ENCODE measurements at regions not wholly inside any gene's neighbourhood (a gene's known extent, or its start where the extent isn't known, plus 50 kb on each side); places are given as distances from the start of the nearest gene placed in this dataset.
"Not testable (repeated sequence)": the region's sequence is repeated elsewhere in the genome, so short reads cannot be mapped to it uniquely, and the experiment has no call there.

DNA sequence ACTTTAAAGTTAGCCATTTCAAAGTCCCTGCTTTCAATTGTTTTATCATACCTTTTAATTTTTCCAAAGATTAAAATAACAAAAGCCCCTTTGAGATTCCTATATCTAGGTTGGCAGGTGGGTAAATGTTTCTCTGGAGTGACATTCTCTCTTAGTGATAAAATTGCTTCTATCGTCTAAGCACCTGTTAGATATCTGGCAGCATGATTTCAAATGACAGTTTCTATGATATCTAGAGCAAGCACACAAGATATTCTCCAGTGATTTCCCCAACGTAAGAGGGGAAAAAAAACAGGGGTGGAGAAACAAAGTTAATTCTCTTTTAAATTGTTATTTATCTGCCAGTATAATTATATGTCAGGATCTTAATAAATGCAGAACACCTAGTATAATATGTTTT lies 610.2 kb downstream of the DSC3 start:
- DNase-seq: no peak

GRCh38 chr18:30419399-30419798 lies 623.1 kb downstream of the DSC3 start:
- not testable (repeated sequence) for DNase-seq

GRCh38 chr18:30415903-30416302 lies 626.6 kb downstream of the DSC3 start:
- no peak for DNase-seq

GRCh38 chr18:30409120-30409519 lies 633.4 kb downstream of the DSC3 start:
- no peak for DNase-seq

DNA sequence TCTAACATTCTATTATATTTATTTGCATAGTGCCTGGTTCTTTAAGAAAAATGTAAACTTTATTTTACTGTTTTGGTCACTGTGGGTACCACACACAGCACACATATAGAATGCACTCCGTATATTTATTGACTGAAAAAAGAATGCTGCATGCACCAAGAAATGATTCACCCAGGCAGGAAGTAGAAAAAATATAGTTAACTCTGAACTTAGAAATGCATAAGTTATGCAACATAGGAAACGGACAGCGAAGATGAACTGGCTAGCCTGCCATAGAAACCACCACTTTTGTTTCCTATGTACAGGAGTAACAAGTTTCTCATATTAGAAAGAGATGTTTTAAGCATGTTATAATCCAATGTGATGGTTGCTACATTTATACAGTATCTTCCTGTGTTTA lies 635.8 kb downstream of the DSC3 start:
- DNase-seq: no peak

- no peak for DNase-seq
Observed at GRCh38 chr18:30405038-30405437, 637.5 kb downstream of the DSC3 start.

DNA sequence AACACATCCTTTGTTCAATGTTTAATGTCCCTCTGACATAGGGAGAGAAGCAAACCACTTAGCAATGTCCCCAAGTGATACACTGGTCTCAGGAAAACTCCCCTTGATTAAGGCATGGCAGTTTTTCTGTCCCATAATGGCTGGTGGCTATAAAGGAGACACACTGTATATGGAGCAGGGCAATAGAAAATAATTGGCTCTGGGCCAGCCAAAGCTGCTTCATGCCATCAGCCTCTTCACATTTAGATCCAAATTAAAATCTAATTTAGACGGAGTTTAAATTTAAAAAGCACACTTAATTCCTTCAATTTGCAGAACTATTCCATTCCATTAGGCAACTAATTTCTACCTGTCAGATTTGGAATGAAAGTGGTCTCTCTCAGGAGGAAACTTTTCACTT lies 638.1 kb downstream of the DSC3 start:
- DNase-seq: no peak

- DNase-seq: no peak
Observed at GRCh38 chr18:30403278-30403677, 639.3 kb downstream of the DSC3 start.

- DNase-seq: no peak
Observed at GRCh38 chr18:30387401-30387800, 655.1 kb downstream of the DSC3 start.

DNA sequence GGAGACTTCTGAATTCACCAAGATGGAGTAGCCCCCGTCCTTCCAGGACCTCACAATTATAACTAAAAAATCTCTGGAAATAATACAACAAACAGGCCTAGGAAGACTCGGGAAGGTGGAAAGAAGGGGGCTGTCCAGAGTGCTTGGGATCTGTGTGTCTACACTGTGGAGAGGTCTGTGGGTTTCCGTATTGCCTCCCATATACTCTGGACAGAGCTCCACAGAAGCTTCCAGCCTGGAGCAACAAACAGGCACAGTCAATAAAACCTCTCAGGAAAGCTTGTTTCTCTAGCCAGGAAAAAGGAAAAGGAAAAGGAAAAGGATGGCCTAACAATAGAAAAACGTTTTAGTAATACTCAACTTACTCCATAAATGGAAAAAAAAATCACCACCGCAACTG lies 655.9 kb downstream of the DSC3 start:
- no peak for DNase-seq

GRCh38 chr18:30385684-30386083 lies 656.9 kb downstream of the DSC3 start:
- DNase-seq: no peak

- no peak for DNase-seq
Observed at GRCh38 chr18:30381826-30382225, 660.7 kb downstream of the DSC3 start.

- no peak for DNase-seq
Observed at GRCh38 chr18:30378097-30378496, 664.4 kb downstream of the DSC3 start.

DNA sequence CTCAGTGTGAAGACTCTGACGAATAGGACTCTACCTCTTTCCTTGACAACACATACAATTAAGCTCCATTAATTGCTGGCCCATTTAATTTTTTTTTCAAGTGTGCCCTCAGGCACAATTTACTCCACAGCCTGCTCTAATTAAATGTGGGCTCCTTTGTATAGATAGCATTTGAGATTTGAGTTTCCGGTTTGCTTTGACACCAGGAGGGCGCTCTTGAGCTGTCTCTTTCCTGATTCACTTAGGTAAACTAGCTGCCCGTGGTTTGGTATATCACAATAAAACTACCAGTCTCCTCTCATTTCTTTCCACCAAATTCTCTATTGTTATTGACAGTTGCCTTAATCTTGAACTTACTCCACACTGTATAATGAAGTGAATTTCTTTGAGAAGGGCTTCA lies 666.0 kb downstream of the DSC3 start:
- no peak for DNase-seq

GRCh38 chr18:30361864-30362540 lies 680.5 kb downstream of the DSC3 start:
- no peak for DNase-seq

DNA sequence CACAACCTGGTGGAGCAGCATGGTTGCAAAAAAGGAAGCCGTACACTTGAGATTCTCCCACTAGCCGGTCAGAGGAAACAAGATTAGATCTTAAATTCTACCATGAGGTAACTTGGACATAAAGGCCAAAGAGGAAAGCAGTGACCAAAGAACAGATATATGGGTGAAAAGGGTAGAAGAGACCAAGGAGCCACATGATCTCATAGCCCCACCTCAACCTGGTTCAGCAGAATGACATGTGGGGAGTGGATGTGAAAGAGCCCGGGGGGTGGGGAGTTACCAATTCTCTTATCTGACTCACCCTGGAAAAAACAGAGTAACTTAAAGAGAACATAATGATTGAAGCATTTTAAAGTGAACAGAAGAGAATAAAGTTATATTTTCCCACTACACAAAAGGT lies 683.0 kb downstream of the DSC3 start:
- no peak for DNase-seq

GRCh38 chr18:30358555-30358954 lies 684.0 kb downstream of the DSC3 start:
- DNase-seq: no peak

GRCh38 chr18:30352551-30353168 lies 689.9 kb downstream of the DSC3 start:
- no peak for DNase-seq

GRCh38 chr18:30350263-30350662 lies 692.3 kb downstream of the DSC3 start:
- DNase-seq: no peak

DNA sequence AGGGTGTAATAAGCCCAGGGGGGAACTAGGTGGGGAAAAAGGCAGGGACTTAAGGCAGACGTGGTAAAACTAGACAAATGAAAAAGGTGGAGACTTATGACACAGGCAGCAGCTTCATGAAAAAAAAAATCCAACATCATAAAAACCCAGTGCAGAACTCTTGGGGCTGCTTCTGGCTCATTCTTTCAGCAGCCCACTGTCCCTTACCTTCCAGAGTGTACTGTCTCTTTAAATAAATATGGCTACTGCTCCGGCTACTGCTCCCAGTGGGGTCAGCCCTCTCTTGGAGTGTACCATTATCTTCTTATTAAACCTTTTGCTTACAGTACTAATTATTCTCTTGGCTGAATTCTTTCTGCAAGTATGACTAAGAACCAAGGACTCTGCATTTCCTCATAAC lies 699.5 kb downstream of the DSC3 start:
- no peak for DNase-seq

GRCh38 chr18:30342675-30343074 lies 699.9 kb downstream of the DSC3 start:
- no peak for DNase-seq

DNA sequence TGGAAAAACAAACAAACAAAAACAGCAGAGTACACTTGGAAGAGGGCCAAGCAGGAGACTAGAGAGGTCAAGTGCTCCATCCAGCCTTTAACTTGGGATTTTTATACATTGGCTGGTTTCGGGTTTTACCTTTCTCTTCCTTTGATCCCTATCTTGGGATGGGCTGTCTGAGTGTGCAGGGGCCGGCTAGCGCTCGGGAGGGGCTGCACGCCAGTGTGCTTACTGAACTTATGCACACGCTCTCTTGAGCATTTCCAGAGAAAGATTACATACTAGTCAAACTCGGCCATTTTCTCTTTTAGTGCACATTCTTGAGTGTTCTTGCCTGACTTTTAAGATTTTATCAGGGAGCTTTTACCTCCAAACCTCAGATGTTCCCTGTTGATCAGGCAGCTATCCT lies 707.8 kb downstream of the DSC3 start:
- no peak for DNase-seq

- no peak for DNase-seq
Observed at GRCh38 chr18:30333310-30333709, 709.2 kb downstream of the DSC3 start.

- DNase-seq: no peak
Observed at GRCh38 chr18:30328839-30329238, 713.7 kb downstream of the DSC3 start.

GRCh38 chr18:30302181-30302580 lies 740.4 kb downstream of the DSC3 start:
- DNase-seq: no peak

Data from GOT3 (cell line).